B cell (primary cell): ENCODE measurements at regions not wholly inside any gene's neighbourhood (a gene's known extent, or its start where the extent isn't known, plus 50 kb on each side); places are given as distances from the start of the nearest gene placed in this dataset.

ENCODE experiments used
- ATAC-seq: fragments of 200-7000 bp; cut with Tn5 transposase; one replicate; pipeline ENCODE4 v1.10.0; 2021; ENCODE audit warnings: low read depth, mild to moderate bottlenecking, moderate number of reproducible peaks, moderate library complexity
- CTCF ChIA-PET: fragments of 350-600 bp; sonication (Branson Sonifier 250); formaldehyde crosslinking; loops from one replicate; lab custom pipeline; 2021; ENCODE audit warnings: antibody characterized with exemption, inconsistent platforms; lab: Charles Lee
- POLR2A ChIA-PET: fragments of 350-600 bp; sonication (Branson Sonifier 250); formaldehyde crosslinking; loops from one replicate; lab custom pipeline; 2021; ENCODE audit warnings: antibody characterized with exemption; lab: Charles Lee
- DNase-seq: peaks from one replicate; pipeline ENCODE4 v3.0.0; 2013
- H2AFZ ChIP-seq: 2 replicates; pipeline ENCODE4 v1.6.1; 2012; ENCODE audit warnings: mild to moderate bottlenecking, low read depth, low read length; ENCODE audit not compliant: insufficient read depth, poor library complexity, severe bottlenecking
- H3K27ac ChIP-seq, 2 donors: 1 replicate in 1 of 2; 2 replicates in 1 of 2; pipeline ENCODE4 v1.5.1; 2012 to 2013; ENCODE audit warnings: low read length in 2 of 2, mild to moderate bottlenecking in 2 of 2, moderate library complexity in 1 of 2
- H3K27me3 ChIP-seq, 4 experiments: fragments of 200-600 bp in 1 of 4; sonication (generic) in 1 of 4; replicated peaks in 1 of 4; 1 replicate in 2 of 4; 2 replicates in 2 of 4; pipeline versions ENCODE4 v1.6.1 to v1.7.0; 2013 to 2016; ENCODE audit warnings: low read length in 3 of 4, mild to moderate bottlenecking in 2 of 4, mixed read lengths in 1 of 4, moderate library complexity in 1 of 4; ENCODE audit not compliant: insufficient read depth in 4 of 4, control insufficient read depth in 3 of 4; ENCODE audit errors: control extremely low read depth in 1 of 4
- H3K36me3 ChIP-seq, 2 experiments: replicated peaks in 1 of 2; 1 replicate in 1 of 2; 2 replicates in 1 of 2; pipeline versions ENCODE4 v1.6.1 to v1.7.1; 2013; ENCODE audit warnings: low read length in 1 of 2; ENCODE audit not compliant: insufficient read depth in 2 of 2, control insufficient read depth in 1 of 2; ENCODE audit errors: control extremely low read depth in 1 of 2, extremely low read depth in 1 of 2
- H3K4me1 ChIP-seq, 2 donors: fragments of 200-600 bp in 1 of 2; sonication (generic) in 1 of 2; 1 replicate in 1 of 2; 2 replicates in 1 of 2; pipeline versions ENCODE4 v1.5.1 to v1.6.1; 2013 to 2017; ENCODE audit warnings: low read length in 2 of 2; ENCODE audit not compliant: control insufficient read depth in 2 of 2, insufficient read depth in 2 of 2
- H3K4me2 ChIP-seq: replicated peaks from 2 replicates; pipeline ENCODE3; 2012; ENCODE audit warnings: mild to moderate bottlenecking, low read depth, low read length; ENCODE audit not compliant: poor library complexity, severe bottlenecking
- H3K4me3 ChIP-seq, 5 experiments: fragments of 200-600 bp in 1 of 5; sonication (generic) in 1 of 5; 1 replicate in 3 of 5; 2 replicates in 2 of 5; pipeline versions ENCODE4 v1.5.1 to v1.7.0; 2011 to 2016; ENCODE audit warnings: low read length in 4 of 5, mild to moderate bottlenecking in 4 of 5, low read depth in 2 of 5, control low read depth in 1 of 5, moderate library complexity in 1 of 5; ENCODE audit not compliant: insufficient read depth in 1 of 5; ENCODE audit errors: control extremely low read depth in 1 of 5, extremely low read depth in 1 of 5
- H3K79me2 ChIP-seq: fragments of 200-600 bp; sonication (generic); one replicate; pipeline ENCODE4 v1.6.0; 2016; ENCODE audit warnings: low read length; ENCODE audit not compliant: control insufficient read depth, insufficient read depth
- H3K9ac ChIP-seq: fragments of 200-600 bp; sonication (generic); 2 replicates; pipeline ENCODE4 v1.6.1; 2017; ENCODE audit warnings: mild to moderate bottlenecking, low read length, moderate library complexity
- H3K9me3 ChIP-seq, 3 donors: one replicate each; pipeline versions ENCODE4 v1.6.1 to v1.7.1; 2013; ENCODE audit warnings: low read length in 2 of 3; ENCODE audit not compliant: control insufficient read depth in 2 of 3, insufficient read depth in 1 of 3; ENCODE audit errors: control extremely low read depth in 1 of 3
- H4K20me1 ChIP-seq: 2 replicates; pipeline ENCODE4 v1.6.0; 2012; ENCODE audit warnings: mild to moderate bottlenecking, low read length; ENCODE audit not compliant: insufficient read depth, control insufficient read depth, poor library complexity, severe bottlenecking
- H3K27ac Mint-ChIP-seq: one replicate; pipeline ENCODE4 v1.8.0; 2021; ENCODE audit warnings: mixed read lengths
- H3K27me3 Mint-ChIP-seq: one replicate; pipeline ENCODE4 v1.8.0; 2021; ENCODE audit warnings: mixed read lengths
- H3K4me1 Mint-ChIP-seq: one replicate; pipeline ENCODE4 v1.8.0; 2021; ENCODE audit warnings: mixed read lengths
- H3K4me3 Mint-ChIP-seq: one replicate; pipeline ENCODE4 v1.8.0; 2021; ENCODE audit warnings: mixed read lengths
- H3K9me3 Mint-ChIP-seq: one replicate; pipeline ENCODE4 v1.8.0; 2022; ENCODE audit warnings: mixed read lengths; ENCODE audit not compliant: insufficient read depth
- CTCF ChIP-seq: fragments of 200-600 bp; IDR thresholded peaks from one replicate; pipeline ENCODE4 v1.8.0; 2022; ENCODE audit warnings: antibody characterized with exemption, mild to moderate bottlenecking
- EZH2 ChIP-seq: IDR thresholded peaks from 2 replicates; pipeline ENCODE4 v1.6.1; 2012; ENCODE audit warnings: borderline replicate concordance, low read depth, mild to moderate bottlenecking, moderate library complexity, low read length; ENCODE audit not compliant: insufficient read depth, poor library complexity, severe bottlenecking
- WGBS: methylation state at CpG from one replicate; pipeline ENCODE4 v1.1.5; 2013; ENCODE audit warnings: missing lambda C conversion rate; ENCODE audit not compliant: insufficient coverage; 5-methylcytosine and 5-hydroxymethylcytosine counted together
- intact Hi-C: fragments of 100-400 bp; cut with micrococcal nuclease; formaldehyde crosslinking; loops from one replicate; pipeline ENCODE4 v1.10.0; 2022

- TF ChIP-seq CTCF: no peak
- TF ChIP-seq EZH2: no peak
- ChIA-PET POLR2A (no interaction called here), CTCF (interaction anchor here (0.6 kb wide), 1 partner anchor 32 kb away, joined by 3 read pairs; no protein-coding TSS in a partner anchor)
- Mint-ChIP-seq H3K4me3 (no peak overlapping the region), H3K4me1 (no peaks in the 10 kb centered on the region), H3K27me3 (no peaks in the 10 kb centered on the region), H3K27ac (no peak overlapping the region), H3K9me3 (no peaks in the 10 kb centered on the region)
- no peak overlapping the region for H3K4me3 ChIP-seq
- H4K20me1 ChIP-seq: no peaks in the 10 kb centered on the region
- intact Hi-C loops: no loop called here
- no peaks in the 10 kb centered on the region for H3K4me1 ChIP-seq
- no peak overlapping the region for H3K9ac ChIP-seq
- H3K27me3 ChIP-seq: no peaks in the 10 kb centered on the region
- H3K79me2 ChIP-seq: no peaks in the 10 kb centered on the region
- no peak overlapping the region for H2AFZ ChIP-seq
- ATAC-seq (no peak), DNase-seq (no peak)
- no peak overlapping the region for H3K27ac ChIP-seq
- no CpG with 5 or more reads among the region's 1 CpG for WGBS
- no peak overlapping the region for H3K4me2 ChIP-seq
- no peaks in the 10 kb centered on the region for H3K9me3 ChIP-seq
- no peaks in the 10 kb centered on the region for H3K36me3 ChIP-seq
Measured at GRCh38 chr1:101166583-101167120, 70.2 kb upstream of the S1PR1 start.

GRCh38 chr1:101165954-101166353 lies 70.9 kb upstream of the S1PR1 start:
- TF ChIP-seq EZH2: no peak
- TF ChIP-seq CTCF: no peak
- Histone ChIP-seq H4K20me1 (no peaks in the 10 kb centered on the region), H3K4me2 (no peak overlapping the region), H3K4me1 (no peaks in the 10 kb centered on the region), H3K4me3 (no peak overlapping the region), H3K79me2 (no peaks in the 10 kb centered on the region), H2AFZ (no peak overlapping the region), H3K9ac (no peak overlapping the region), H3K27me3 (no peaks in the 10 kb centered on the region), H3K9me3 (no peaks in the 10 kb centered on the region), H3K36me3 (no peaks in the 10 kb centered on the region), H3K27ac (no peak overlapping the region)
- H3K27ac Mint-ChIP-seq: no peak overlapping the region
- no peaks in the 10 kb centered on the region for H3K4me1 Mint-ChIP-seq
- DNase-seq: no peak
- no peak for ATAC-seq
- no peaks in the 10 kb centered on the region for H3K9me3 Mint-ChIP-seq
- ChIA-PET CTCF (interaction anchor here (0.6 kb wide), 1 partner anchor 32 kb away, joined by 3 read pairs; no protein-coding TSS in a partner anchor), POLR2A (no interaction called here)
- H3K4me3 Mint-ChIP-seq: no peak overlapping the region
- H3K27me3 Mint-ChIP-seq: no peaks in the 10 kb centered on the region
- intact Hi-C loops: no loop called here
